SK-N-SH (cell line): ENCODE measurements at regions not wholly inside any gene's neighbourhood (a gene's known extent, or its start where the extent isn't known, plus 50 kb on each side); places are given as distances from the start of the nearest gene placed in this dataset.

Experiments
- CTCF ChIA-PET: fragments of 300-600, 350-600 bp; formaldehyde crosslinking; extraction: SDS; loops from one replicate; lab custom pipeline; 2021; lab: Yijun Ruan, JAX
- POLR2A ChIA-PET: fragments of 350-600 bp; sonication (Branson Sonifier 250); formaldehyde crosslinking; extraction: SDS; loops from one replicate; lab custom pipeline; 2020; ENCODE audit warnings: antibody characterized with exemption, inconsistent platforms; lab: Yijun Ruan, JAX
- DNase-seq: peaks from one replicate; pipeline ENCODE4 v3.0.0; 2012
- H2AFZ ChIP-seq: fragments of 200-600 bp; sonication (generic); 2 replicates; pipeline ENCODE4 v1.8.1; 2016; ENCODE audit warnings: antibody characterized with exemption, mild to moderate bottlenecking, low read depth
- H3F3A ChIP-seq: fragments of 200-600 bp; sonication (generic); replicated peaks from 2 replicates; pipeline ENCODE3; 2016; ENCODE audit warnings: antibody characterized with exemption, mild to moderate bottlenecking; ENCODE audit not compliant: insufficient read depth
- H3K27ac ChIP-seq, 2 experiments: fragments of 200-500 bp in 1 of 2; fragments of 200-600 bp in 1 of 2; sonication (Bioruptor generic) in 1 of 2; sonication (generic), shearing (Covaris generic) in 1 of 2; 2 replicates each; pipeline versions ENCODE4 v1.5.1 to v1.6.1; 2014 to 2016; ENCODE audit warnings: low read depth in 2 of 2, inconsistent platforms in 1 of 2, low read length in 1 of 2, mild to moderate bottlenecking in 1 of 2, mixed read lengths in 1 of 2
- H3K27me3 ChIP-seq: fragments of 200-600 bp; sonication (generic), shearing (Covaris generic); 2 replicates; pipeline ENCODE4 v1.6.1; 2016; ENCODE audit warnings: mixed run types; ENCODE audit not compliant: insufficient read depth
- H3K36me3 ChIP-seq, 2 experiments: fragments of 200-500 bp in 1 of 2; fragments of 200-600 bp in 1 of 2; sonication (Bioruptor generic) in 1 of 2; sonication (generic) in 1 of 2; replicated peaks in 1 of 2; 2 replicates each; pipeline versions ENCODE3 to v1.5.1; 2014 to 2016; ENCODE audit warnings: low read length in 1 of 2, mild to moderate bottlenecking in 1 of 2; ENCODE audit not compliant: insufficient read depth in 2 of 2, control insufficient read depth in 1 of 2
- H3K4me1 ChIP-seq, 2 experiments: fragments of 200-500 bp in 1 of 2; fragments of 200-600 bp in 1 of 2; sonication (Bioruptor generic) in 1 of 2; sonication (generic), shearing (Covaris generic) in 1 of 2; 2 replicates each; pipeline versions ENCODE4 v1.5.1 to v1.6.1; 2014 to 2016; ENCODE audit warnings: low read depth in 1 of 2, low read length in 1 of 2, mixed run types in 1 of 2; ENCODE audit not compliant: insufficient read depth in 2 of 2, control insufficient read depth in 1 of 2
- H3K4me2 ChIP-seq: fragments of 200-600 bp; sonication (generic), shearing (Covaris generic); 2 replicates; pipeline ENCODE4 v1.6.1; 2017; ENCODE audit warnings: mixed run types
- H3K4me3 ChIP-seq, 2 experiments: fragments of 200-500 bp in 1 of 2; fragments of 200-600 bp in 1 of 2; sonication (Bioruptor generic) in 1 of 2; sonication (generic), shearing (Covaris generic) in 1 of 2; 2 replicates each; pipeline versions ENCODE4 v1.5.1 to v1.8.1; 2014 to 2016; ENCODE audit warnings: low read depth in 2 of 2, inconsistent platforms in 1 of 2, low read length in 1 of 2, mild to moderate bottlenecking in 1 of 2, mixed read lengths in 1 of 2, moderate library complexity in 1 of 2
- H3K79me2 ChIP-seq: fragments of 200-600 bp; sonication (generic); 2 replicates; pipeline ENCODE4 v1.8.1; 2017; ENCODE audit warnings: mild to moderate bottlenecking; ENCODE audit not compliant: insufficient read depth
- H3K9ac ChIP-seq: fragments of 200-600 bp; sonication (generic); 2 replicates; pipeline ENCODE4 v1.6.1; 2017; ENCODE audit warnings: mixed run types
- H3K9me2 ChIP-seq: fragments of 200-600 bp; sonication (generic); 2 replicates; pipeline ENCODE4 v1.6.1; 2017; ENCODE audit warnings: mixed run types
- H3K9me3 ChIP-seq: fragments of 200-600 bp; sonication (generic); 2 replicates; pipeline ENCODE4 v1.6.1; 2017; ENCODE audit warnings: mixed run types, mild to moderate bottlenecking, moderate library complexity
- H4K20me1 ChIP-seq: fragments of 200-600 bp; sonication (generic); 2 replicates; pipeline ENCODE4 v1.6.1; 2017; ENCODE audit warnings: mild to moderate bottlenecking, mixed run types; ENCODE audit not compliant: insufficient read depth
- CHD2 ChIP-seq: fragments of 150-350 bp; IDR thresholded peaks from 2 replicates; pipeline ENCODE4 v1.6.1; 2018; ENCODE audit warnings: low read length; ENCODE audit not compliant: partially characterized antibody
- FOSL2 ChIP-seq: IDR thresholded peaks from 2 replicates; pipeline ENCODE4 v1.4.0; 2012; ENCODE audit warnings: low read depth, mild to moderate bottlenecking, moderate library complexity, borderline replicate concordance
- FOXM1 ChIP-seq: IDR thresholded peaks from 2 replicates; pipeline ENCODE4 v1.4.0; 2012; ENCODE audit warnings: low read depth, mild to moderate bottlenecking
- GABPA ChIP-seq: IDR thresholded peaks from 2 replicates; pipeline ENCODE4 v1.4.0; 2012; ENCODE audit warnings: low read depth, mild to moderate bottlenecking
- GATA2 ChIP-seq: sonication (generic); formaldehyde crosslinking; IDR thresholded peaks from 2 replicates; pipeline ENCODE4 v1.5.0; 2020; ENCODE audit warnings: mild to moderate bottlenecking, missing genetic modification reagents
- JUND ChIP-seq: IDR thresholded peaks from 2 replicates; pipeline ENCODE4 v1.4.0; 2012
- MEF2A ChIP-seq: IDR thresholded peaks from 2 replicates; pipeline ENCODE4 v1.4.0; 2012; ENCODE audit warnings: low read depth, borderline replicate concordance
- MXI1 ChIP-seq: IDR thresholded peaks from 2 replicates; pipeline ENCODE4 v1.6.1; 2012; ENCODE audit warnings: mild to moderate bottlenecking, low read depth, low read length, improper control_type of control experiment
- NRF1 ChIP-seq: IDR thresholded peaks from 2 replicates; pipeline ENCODE4 v1.6.1; 2012; ENCODE audit warnings: low read depth, mild to moderate bottlenecking, low read length
- RAD21 ChIP-seq: IDR thresholded peaks from 2 replicates; pipeline ENCODE4 v1.6.1; 2012; ENCODE audit warnings: mild to moderate bottlenecking, low read length
- RFX5 ChIP-seq: IDR thresholded peaks from 2 replicates; pipeline ENCODE4 v1.6.1; 2012; ENCODE audit warnings: mild to moderate bottlenecking, improper control_type of control experiment, low read length
- SIN3A ChIP-seq: IDR thresholded peaks from 2 replicates; pipeline ENCODE4 v1.6.1; 2012; ENCODE audit warnings: low read depth, mild to moderate bottlenecking, low read length, moderate library complexity, borderline replicate concordance
- WGBS: methylation state at CpG from one replicate; pipeline ENCODE4 v1.1.6; 2017; ENCODE audit warnings: low lambda C conversion rate; 5-methylcytosine and 5-hydroxymethylcytosine counted together
- TF ChIP-seq, protein P1 (sequence below): IDR thresholded peaks from 2 replicates; pipeline ENCODE4 v1.4.0; 2012; ENCODE audit warnings: low read depth, borderline replicate concordance
- TF ChIP-seq, protein P2 (sequence below): fragments of 150-350 bp; IDR thresholded peaks from 2 replicates; pipeline ENCODE4 v1.6.1; 2017; ENCODE audit warnings: antibody characterized with exemption, low read length, low read depth, borderline replicate concordance
- TF ChIP-seq, protein P3 (sequence below): fragments of 150-350 bp; IDR thresholded peaks from 2 replicates; pipeline ENCODE4 v1.6.1; 2016; ENCODE audit warnings: mild to moderate bottlenecking, low read depth, low read length
- TF ChIP-seq, protein P4 (sequence below): fragments of 200-600 bp; sonication (generic); IDR thresholded peaks from 2 replicates; pipeline ENCODE4 v1.6.1; 2017; ENCODE audit warnings: antibody characterized with exemption, mild to moderate bottlenecking, moderate library complexity
- TF ChIP-seq, protein P5 (sequence below): IDR thresholded peaks from 2 replicates; pipeline ENCODE4 v1.6.1; 2012; ENCODE audit warnings: mild to moderate bottlenecking, low read depth, low read length, moderate library complexity

DNA sequence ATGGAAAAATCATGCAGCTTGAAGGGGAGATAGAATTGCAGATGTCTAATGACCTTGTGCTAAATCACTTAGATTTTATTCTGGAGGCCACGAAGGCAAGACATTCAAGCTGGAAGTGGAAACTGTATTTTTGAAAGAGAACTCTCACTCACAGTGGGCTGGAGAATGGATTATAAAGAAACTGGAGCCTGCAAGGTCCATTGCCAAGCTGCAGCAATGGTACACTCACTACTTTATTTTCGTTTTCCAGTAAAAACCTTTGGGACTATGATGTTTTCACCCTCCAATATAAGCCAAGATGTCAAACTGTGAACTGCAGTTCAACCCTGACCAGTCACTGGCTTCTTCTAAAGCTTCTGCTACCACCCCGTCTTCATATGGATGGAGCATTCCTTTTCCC is 62.0 kb downstream of the SKIDA1 start:
- no peaks in the 10 kb centered on the region for H3K9me3 ChIP-seq
- H3K9ac ChIP-seq: no peak overlapping the region
- H3K4me1 ChIP-seq: no peaks in the 10 kb centered on the region; a peak in 1 of 4 replicates
- 64% methylated on average over 3 of the region's 3 CpGs for WGBS
- no peaks in the 10 kb centered on the region for H4K20me1 ChIP-seq
- ChIA-PET CTCF (interaction anchor here (0.5 kb wide), 1 partner anchor 40 kb away, joined by 4 read pairs; no protein-coding TSS in a partner anchor), POLR2A (interaction anchor here (0.6 kb wide), 1 partner anchor 10 kb away, joined by 3 read pairs; no protein-coding TSS in a partner anchor)
- no peaks in the 10 kb centered on the region for H3K27me3 ChIP-seq
- TF ChIP-seq FOXM1: no peak
- TF ChIP-seq RAD21: no peak
- no peak for TF ChIP-seq RFX5
- TF ChIP-seq GABPA: no peak
- no peak for TF ChIP-seq MXI1
- TF ChIP-seq, protein P1, sequence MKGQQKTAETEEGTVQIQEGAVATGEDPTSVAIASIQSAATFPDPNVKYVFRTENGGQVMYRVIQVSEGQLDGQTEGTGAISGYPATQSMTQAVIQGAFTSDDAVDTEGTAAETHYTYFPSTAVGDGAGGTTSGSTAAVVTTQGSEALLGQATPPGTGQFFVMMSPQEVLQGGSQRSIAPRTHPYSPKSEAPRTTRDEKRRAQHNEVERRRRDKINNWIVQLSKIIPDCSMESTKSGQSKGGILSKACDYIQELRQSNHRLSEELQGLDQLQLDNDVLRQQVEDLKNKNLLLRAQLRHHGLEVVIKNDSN: no peak
- TF ChIP-seq NRF1: no peak
- no peak for TF ChIP-seq SIN3A
- no peak for TF ChIP-seq JUND
- no peak for TF ChIP-seq GATA2
- TF ChIP-seq, protein P2, sequence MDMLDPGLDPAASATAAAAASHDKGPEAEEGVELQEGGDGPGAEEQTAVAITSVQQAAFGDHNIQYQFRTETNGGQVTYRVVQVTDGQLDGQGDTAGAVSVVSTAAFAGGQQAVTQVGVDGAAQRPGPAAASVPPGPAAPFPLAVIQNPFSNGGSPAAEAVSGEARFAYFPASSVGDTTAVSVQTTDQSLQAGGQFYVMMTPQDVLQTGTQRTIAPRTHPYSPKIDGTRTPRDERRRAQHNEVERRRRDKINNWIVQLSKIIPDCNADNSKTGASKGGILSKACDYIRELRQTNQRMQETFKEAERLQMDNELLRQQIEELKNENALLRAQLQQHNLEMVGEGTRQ: no peak
- TF ChIP-seq MEF2A: no peak
- TF ChIP-seq, protein P3, sequence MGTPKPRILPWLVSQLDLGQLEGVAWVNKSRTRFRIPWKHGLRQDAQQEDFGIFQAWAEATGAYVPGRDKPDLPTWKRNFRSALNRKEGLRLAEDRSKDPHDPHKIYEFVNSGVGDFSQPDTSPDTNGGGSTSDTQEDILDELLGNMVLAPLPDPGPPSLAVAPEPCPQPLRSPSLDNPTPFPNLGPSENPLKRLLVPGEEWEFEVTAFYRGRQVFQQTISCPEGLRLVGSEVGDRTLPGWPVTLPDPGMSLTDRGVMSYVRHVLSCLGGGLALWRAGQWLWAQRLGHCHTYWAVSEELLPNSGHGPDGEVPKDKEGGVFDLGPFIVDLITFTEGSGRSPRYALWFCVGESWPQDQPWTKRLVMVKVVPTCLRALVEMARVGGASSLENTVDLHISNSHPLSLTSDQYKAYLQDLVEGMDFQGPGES: no peak
- TF ChIP-seq, protein P4, sequence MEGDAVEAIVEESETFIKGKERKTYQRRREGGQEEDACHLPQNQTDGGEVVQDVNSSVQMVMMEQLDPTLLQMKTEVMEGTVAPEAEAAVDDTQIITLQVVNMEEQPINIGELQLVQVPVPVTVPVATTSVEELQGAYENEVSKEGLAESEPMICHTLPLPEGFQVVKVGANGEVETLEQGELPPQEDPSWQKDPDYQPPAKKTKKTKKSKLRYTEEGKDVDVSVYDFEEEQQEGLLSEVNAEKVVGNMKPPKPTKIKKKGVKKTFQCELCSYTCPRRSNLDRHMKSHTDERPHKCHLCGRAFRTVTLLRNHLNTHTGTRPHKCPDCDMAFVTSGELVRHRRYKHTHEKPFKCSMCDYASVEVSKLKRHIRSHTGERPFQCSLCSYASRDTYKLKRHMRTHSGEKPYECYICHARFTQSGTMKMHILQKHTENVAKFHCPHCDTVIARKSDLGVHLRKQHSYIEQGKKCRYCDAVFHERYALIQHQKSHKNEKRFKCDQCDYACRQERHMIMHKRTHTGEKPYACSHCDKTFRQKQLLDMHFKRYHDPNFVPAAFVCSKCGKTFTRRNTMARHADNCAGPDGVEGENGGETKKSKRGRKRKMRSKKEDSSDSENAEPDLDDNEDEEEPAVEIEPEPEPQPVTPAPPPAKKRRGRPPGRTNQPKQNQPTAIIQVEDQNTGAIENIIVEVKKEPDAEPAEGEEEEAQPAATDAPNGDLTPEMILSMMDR: no peak
- TF ChIP-seq, protein P5, sequence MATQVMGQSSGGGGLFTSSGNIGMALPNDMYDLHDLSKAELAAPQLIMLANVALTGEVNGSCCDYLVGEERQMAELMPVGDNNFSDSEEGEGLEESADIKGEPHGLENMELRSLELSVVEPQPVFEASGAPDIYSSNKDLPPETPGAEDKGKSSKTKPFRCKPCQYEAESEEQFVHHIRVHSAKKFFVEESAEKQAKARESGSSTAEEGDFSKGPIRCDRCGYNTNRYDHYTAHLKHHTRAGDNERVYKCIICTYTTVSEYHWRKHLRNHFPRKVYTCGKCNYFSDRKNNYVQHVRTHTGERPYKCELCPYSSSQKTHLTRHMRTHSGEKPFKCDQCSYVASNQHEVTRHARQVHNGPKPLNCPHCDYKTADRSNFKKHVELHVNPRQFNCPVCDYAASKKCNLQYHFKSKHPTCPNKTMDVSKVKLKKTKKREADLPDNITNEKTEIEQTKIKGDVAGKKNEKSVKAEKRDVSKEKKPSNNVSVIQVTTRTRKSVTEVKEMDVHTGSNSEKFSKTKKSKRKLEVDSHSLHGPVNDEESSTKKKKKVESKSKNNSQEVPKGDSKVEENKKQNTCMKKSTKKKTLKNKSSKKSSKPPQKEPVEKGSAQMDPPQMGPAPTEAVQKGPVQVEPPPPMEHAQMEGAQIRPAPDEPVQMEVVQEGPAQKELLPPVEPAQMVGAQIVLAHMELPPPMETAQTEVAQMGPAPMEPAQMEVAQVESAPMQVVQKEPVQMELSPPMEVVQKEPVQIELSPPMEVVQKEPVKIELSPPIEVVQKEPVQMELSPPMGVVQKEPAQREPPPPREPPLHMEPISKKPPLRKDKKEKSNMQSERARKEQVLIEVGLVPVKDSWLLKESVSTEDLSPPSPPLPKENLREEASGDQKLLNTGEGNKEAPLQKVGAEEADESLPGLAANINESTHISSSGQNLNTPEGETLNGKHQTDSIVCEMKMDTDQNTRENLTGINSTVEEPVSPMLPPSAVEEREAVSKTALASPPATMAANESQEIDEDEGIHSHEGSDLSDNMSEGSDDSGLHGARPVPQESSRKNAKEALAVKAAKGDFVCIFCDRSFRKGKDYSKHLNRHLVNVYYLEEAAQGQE: no peak
- no peak for TF ChIP-seq FOSL2
- no peak for TF ChIP-seq CHD2
- no peak overlapping the region for H3K4me3 ChIP-seq
- no peak overlapping the region for H3K4me2 ChIP-seq
- DNase-seq: no peak
- H3K36me3 ChIP-seq: no peaks in the 10 kb centered on the region
- H3K79me2 ChIP-seq: no peaks in the 10 kb centered on the region
- H3K27ac ChIP-seq: no peak overlapping the region
- no peaks in the 10 kb centered on the region for H3K9me2 ChIP-seq
- no peak overlapping the region for H2AFZ ChIP-seq
- H3F3A ChIP-seq: no peaks in the 10 kb centered on the region
